Gastroesophageal sphincter (tissue), 3 donors: ENCODE measurements at regions not wholly inside any gene's neighbourhood (a gene's known extent, or its start where the extent isn't known, plus 50 kb on each side); places are given as distances from the start of the nearest gene placed in this dataset.

Experiments
- EP300 ChIP-seq: sonication (generic); formaldehyde crosslinking; IDR thresholded peaks from one replicate; pipeline ENCODE4 v1.6.1; 2017; ENCODE audit warnings: antibody characterized with exemption, mild to moderate bottlenecking
- TF ChIP-seq, protein P1 (sequence below), 4 experiments: fragments of 200-600 bp in 2 of 4; fragments of 450-650 bp in 2 of 4; sonication (generic) in 1 of 4; IDR thresholded peaks; one replicate each; pipeline ENCODE4 v1.5.1; 2017 to 2019; ENCODE audit warnings: antibody characterized with exemption in 4 of 4, mild to moderate bottlenecking in 2 of 4, moderate library complexity in 2 of 4

- no peak for TF ChIP-seq EP300
- TF ChIP-seq, protein P1, sequence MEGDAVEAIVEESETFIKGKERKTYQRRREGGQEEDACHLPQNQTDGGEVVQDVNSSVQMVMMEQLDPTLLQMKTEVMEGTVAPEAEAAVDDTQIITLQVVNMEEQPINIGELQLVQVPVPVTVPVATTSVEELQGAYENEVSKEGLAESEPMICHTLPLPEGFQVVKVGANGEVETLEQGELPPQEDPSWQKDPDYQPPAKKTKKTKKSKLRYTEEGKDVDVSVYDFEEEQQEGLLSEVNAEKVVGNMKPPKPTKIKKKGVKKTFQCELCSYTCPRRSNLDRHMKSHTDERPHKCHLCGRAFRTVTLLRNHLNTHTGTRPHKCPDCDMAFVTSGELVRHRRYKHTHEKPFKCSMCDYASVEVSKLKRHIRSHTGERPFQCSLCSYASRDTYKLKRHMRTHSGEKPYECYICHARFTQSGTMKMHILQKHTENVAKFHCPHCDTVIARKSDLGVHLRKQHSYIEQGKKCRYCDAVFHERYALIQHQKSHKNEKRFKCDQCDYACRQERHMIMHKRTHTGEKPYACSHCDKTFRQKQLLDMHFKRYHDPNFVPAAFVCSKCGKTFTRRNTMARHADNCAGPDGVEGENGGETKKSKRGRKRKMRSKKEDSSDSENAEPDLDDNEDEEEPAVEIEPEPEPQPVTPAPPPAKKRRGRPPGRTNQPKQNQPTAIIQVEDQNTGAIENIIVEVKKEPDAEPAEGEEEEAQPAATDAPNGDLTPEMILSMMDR (IDR thresholded peaks at IDR 0.05), result no peak
These were observed 567.4 kb upstream of the ZFHX3 start for GRCh38 chr16:73615071-73615940.
